ENCODE measurements at regions not wholly inside any gene's neighbourhood (a gene's known extent, or its start where the extent isn't known, plus 50 kb on each side); places are given as distances from the start of the nearest gene placed in this dataset.

DNA sequence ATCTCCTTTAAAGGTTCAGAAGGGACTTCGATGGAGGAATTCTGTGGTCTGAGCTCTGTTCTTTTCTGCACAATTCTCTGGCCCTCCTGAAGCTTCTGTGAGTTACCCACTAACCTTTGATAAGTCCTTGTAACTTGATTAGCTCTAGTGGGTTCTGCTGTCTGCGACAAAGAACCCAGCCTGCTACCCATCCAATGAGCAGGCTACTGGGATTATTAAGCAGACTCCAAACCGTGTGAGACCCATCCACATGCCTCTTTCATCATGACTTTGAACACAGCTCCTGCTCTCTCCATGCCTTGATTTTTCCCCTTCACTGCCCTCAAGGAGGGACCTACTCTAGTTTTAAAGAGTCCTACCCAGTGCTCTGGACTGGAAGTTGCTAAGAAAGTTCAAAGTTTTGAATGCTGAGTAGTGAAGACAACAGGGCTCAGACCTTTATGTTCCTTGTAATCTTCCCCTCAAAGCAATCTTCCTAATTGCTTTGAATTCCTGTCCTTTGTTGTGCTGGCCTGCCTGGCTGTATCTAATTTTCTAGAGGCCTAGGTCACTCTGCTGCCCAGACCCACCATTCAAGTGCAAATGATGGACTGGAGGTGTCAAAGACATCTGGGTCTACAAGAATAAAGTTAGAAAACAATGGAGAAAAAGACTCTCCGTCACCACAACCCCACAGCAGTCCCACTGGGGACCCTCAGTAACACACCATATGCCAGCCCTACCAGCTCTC is 146.9 kb downstream of the RHOU start:
- Histone ChIP-seq H3K9ac (ENCODE audit: low read length) (no peak overlapping the region), H3K79me2 (ENCODE audit: low read length) (no peaks in the 10 kb centered on the region), H3K27ac (ENCODE audit: low read length) (no peak overlapping the region), H3K4me3 (ENCODE audit: low read length) (no peak overlapping the region), H3K9me3 (ENCODE audit: insufficient read depth, low read length) (peaks cover 14% of the 10 kb centered on the region), H2AFZ (ENCODE audit: low read depth, low read length) (no peak overlapping the region), H3K27me3 (ENCODE audit: low read depth, low read length) (peaks cover 4% of the 10 kb centered on the region; the same call in 1 of the 2 replicates), H4K20me1 (ENCODE audit: insufficient read depth, low read length) (no peaks in the 10 kb centered on the region), H3K4me2 (ENCODE audit: low read length) (no peak overlapping the region), H3K4me1 (ENCODE audit: low read length) (no peaks in the 10 kb centered on the region), H3K36me3 (replicated peaks; ENCODE audit: low read depth, low read length) (no peaks in the 10 kb centered on the region)
- TF ChIP-seq EZH2phosphoT487 (IDR thresholded peaks at IDR 0.05; ENCODE audit: low read depth), result no peak
- TF ChIP-seq, protein P1, sequence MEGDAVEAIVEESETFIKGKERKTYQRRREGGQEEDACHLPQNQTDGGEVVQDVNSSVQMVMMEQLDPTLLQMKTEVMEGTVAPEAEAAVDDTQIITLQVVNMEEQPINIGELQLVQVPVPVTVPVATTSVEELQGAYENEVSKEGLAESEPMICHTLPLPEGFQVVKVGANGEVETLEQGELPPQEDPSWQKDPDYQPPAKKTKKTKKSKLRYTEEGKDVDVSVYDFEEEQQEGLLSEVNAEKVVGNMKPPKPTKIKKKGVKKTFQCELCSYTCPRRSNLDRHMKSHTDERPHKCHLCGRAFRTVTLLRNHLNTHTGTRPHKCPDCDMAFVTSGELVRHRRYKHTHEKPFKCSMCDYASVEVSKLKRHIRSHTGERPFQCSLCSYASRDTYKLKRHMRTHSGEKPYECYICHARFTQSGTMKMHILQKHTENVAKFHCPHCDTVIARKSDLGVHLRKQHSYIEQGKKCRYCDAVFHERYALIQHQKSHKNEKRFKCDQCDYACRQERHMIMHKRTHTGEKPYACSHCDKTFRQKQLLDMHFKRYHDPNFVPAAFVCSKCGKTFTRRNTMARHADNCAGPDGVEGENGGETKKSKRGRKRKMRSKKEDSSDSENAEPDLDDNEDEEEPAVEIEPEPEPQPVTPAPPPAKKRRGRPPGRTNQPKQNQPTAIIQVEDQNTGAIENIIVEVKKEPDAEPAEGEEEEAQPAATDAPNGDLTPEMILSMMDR (IDR thresholded peaks at IDR 0.05; ENCODE audit: low read depth, low read length), result no peak

GRCh38 chr1:228882771-228883450 is 147.6 kb downstream of the RHOU start:
- Histone ChIP-seq H3K79me2 (ENCODE audit: low read length) (no peaks in the 10 kb centered on the region), H3K4me3 (ENCODE audit: low read length) (no peak overlapping the region), H2AFZ (ENCODE audit: low read depth, low read length) (no peak overlapping the region), H3K36me3 (replicated peaks; ENCODE audit: low read depth, low read length) (no peaks in the 10 kb centered on the region), H4K20me1 (ENCODE audit: insufficient read depth, low read length) (no peaks in the 10 kb centered on the region), H3K9ac (ENCODE audit: low read length) (no peak overlapping the region), H3K4me1 (ENCODE audit: low read length) (no peaks in the 10 kb centered on the region), H3K27me3 (ENCODE audit: low read depth, low read length) (peaks cover 7% of the 10 kb centered on the region; the same call in 1 of the 2 replicates), H3K27ac (ENCODE audit: low read length) (no peak overlapping the region), H3K4me2 (ENCODE audit: low read length) (no peak overlapping the region), H3K9me3 (ENCODE audit: insufficient read depth, low read length) (peaks cover 14% of the 10 kb centered on the region)
- TF ChIP-seq, protein P1 (IDR thresholded peaks at IDR 0.05; ENCODE audit: low read depth, low read length), result no peak
- TF ChIP-seq EZH2phosphoT487 (IDR thresholded peaks at IDR 0.05; ENCODE audit: low read depth), result no peak

DNA sequence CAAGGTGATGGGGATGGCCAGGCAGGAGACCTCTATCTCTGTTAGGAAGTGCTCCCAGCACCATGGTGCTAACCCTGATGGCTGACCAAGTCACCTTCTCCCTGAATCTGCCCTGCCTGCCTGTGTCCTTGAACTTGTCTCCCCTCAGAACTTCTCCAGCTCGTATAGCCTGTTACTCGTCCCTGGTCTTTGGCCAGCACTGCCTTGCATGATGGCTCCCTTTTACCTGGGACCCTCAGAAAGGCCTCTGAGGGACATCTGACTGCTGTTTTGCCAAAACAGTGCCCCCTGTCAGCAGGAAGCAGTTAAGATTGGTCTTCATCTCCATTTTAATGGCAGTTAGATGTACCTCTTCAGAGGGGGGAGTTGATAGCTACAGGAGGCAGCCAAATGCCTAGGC is 148.3 kb downstream of the RHOU start:
- Histone ChIP-seq H3K4me1 (ENCODE audit: low read length) (no peaks in the 10 kb centered on the region), H3K9me3 (ENCODE audit: insufficient read depth, low read length) (peaks cover 14% of the 10 kb centered on the region), H3K27me3 (ENCODE audit: low read depth, low read length) (peaks cover 11% of the 10 kb centered on the region; the same call in 1 of the 2 replicates), H4K20me1 (ENCODE audit: insufficient read depth, low read length) (no peaks in the 10 kb centered on the region), H3K27ac (ENCODE audit: low read length) (no peak overlapping the region), H3K4me3 (ENCODE audit: low read length) (no peak overlapping the region), H3K9ac (ENCODE audit: low read length) (no peak overlapping the region), H2AFZ (ENCODE audit: low read depth, low read length) (no peak overlapping the region), H3K4me2 (ENCODE audit: low read length) (no peak overlapping the region), H3K79me2 (ENCODE audit: low read length) (no peaks in the 10 kb centered on the region), H3K36me3 (replicated peaks; ENCODE audit: low read depth, low read length) (no peaks in the 10 kb centered on the region)
- TF ChIP-seq, protein P1 (IDR thresholded peaks at IDR 0.05; ENCODE audit: low read depth, low read length), result no peak
- no peak for TF ChIP-seq EZH2phosphoT487 (IDR thresholded peaks at IDR 0.05; ENCODE audit: low read depth)

- no peak overlapping the region for H3K4me3 ChIP-seq (ENCODE audit: low read length)
- no peaks in the 10 kb centered on the region for H3K36me3 ChIP-seq (replicated peaks; ENCODE audit: low read depth, low read length)
- H4K20me1 ChIP-seq (ENCODE audit: insufficient read depth, low read length), result no peaks in the 10 kb centered on the region
- no peaks in the 10 kb centered on the region for H3K4me1 ChIP-seq (ENCODE audit: low read length)
- H2AFZ ChIP-seq (ENCODE audit: low read depth, low read length), result no peak overlapping the region
- no peak for TF ChIP-seq EZH2phosphoT487 (IDR thresholded peaks at IDR 0.05; ENCODE audit: low read depth)
- H3K9ac ChIP-seq (ENCODE audit: low read length), result no peak overlapping the region
- peaks cover 13% of the 10 kb centered on the region; the same call in 1 of the 2 replicates for H3K27me3 ChIP-seq (ENCODE audit: low read depth, low read length)
- no peak overlapping the region for H3K4me2 ChIP-seq (ENCODE audit: low read length)
- no peaks in the 10 kb centered on the region for H3K79me2 ChIP-seq (ENCODE audit: low read length)
- no peak overlapping the region for H3K27ac ChIP-seq (ENCODE audit: low read length)
- peaks cover 14% of the 10 kb centered on the region for H3K9me3 ChIP-seq (ENCODE audit: insufficient read depth, low read length)
Observed at GRCh38 chr1:228884196-228884595, 148.9 kb downstream of the RHOU start.

All from OCI-LY3 (cell line).